ENCODE measurements at regions not wholly inside any gene's neighbourhood (a gene's known extent, or its start where the extent isn't known, plus 50 kb on each side); places are given as distances from the start of the nearest gene placed in this dataset.

DNA sequence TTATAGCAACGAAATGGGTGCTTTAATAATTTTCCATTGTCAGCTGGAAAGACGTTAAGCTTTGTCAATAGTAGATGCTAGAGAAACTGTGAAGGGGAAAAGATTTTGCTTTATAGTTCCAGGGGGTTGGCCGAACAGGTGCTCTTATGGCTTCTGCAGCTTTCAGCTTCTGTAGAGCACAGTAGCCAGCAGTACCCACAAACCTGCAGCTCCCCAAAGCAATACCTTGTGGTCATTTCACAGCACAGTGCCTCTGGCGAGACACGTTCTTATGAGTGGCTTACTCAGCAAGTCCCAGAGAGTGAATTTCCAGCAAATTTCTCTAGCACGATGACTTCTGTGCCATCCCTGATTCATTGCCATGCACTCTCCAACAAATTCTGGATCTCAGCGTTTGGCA lies 416.3 kb upstream of the ATP2B1 start:
- Histone ChIP-seq H3K27me3 (ENCODE audit: insufficient read depth, low read length, poor library complexity, severe bottlenecking) (no peaks in the 10 kb centered on the region), H3K4me3 (ENCODE audit: low read length) (no peak overlapping the region), H3K4me1 (ENCODE audit: insufficient read depth, low read length) (no peaks in the 10 kb centered on the region), H3K36me3 (ENCODE audit: insufficient read depth, low read length) (no peaks in the 10 kb centered on the region), H3K27ac (ENCODE audit: low read depth, low read length) (no peak overlapping the region), H3K9me3 (ENCODE audit: low read length) (peaks cover 9% of the 10 kb centered on the region)
- CTCF ChIA-PET: no interaction called here
- Mint-ChIP-seq H3K27me3 (peaks cover 15 to 17% of the 10 kb centered on the region in 2 donors), H3K4me3 (no peak overlapping the region), H3K36me3 (peaks cover 1 to 20% (median 5%) of the 10 kb centered on the region in 3 donors), H3K4me1 (no peaks in the 10 kb centered on the region), H3K27ac (no peak overlapping the region), H3K9me3 (peaks cover 15 to 22% (median 16%) of the 10 kb centered on the region in 5 donors)
- no peak for DNase-seq
- POLR2A ChIA-PET: no interaction called here

- Mint-ChIP-seq H3K36me3 (peaks cover 1 to 26% (median 7%) of the 10 kb centered on the region in 3 donors), H3K4me3 (no peak overlapping the region), H3K27ac (no peak overlapping the region), H3K27me3 (peaks cover 15 to 18% of the 10 kb centered on the region in 2 donors), H3K4me1 (no peaks in the 10 kb centered on the region), H3K9me3 (peaks cover 19 to 28% (median 22%) of the 10 kb centered on the region in 5 donors)
- Histone ChIP-seq H3K27me3 (ENCODE audit: insufficient read depth, low read length, poor library complexity, severe bottlenecking) (no peaks in the 10 kb centered on the region), H3K36me3 (ENCODE audit: insufficient read depth, low read length) (no peaks in the 10 kb centered on the region), H3K4me1 (ENCODE audit: insufficient read depth, low read length) (no peaks in the 10 kb centered on the region), H3K4me3 (ENCODE audit: low read length) (no peak overlapping the region), H3K27ac (ENCODE audit: low read depth, low read length) (no peak overlapping the region), H3K9me3 (ENCODE audit: low read length) (peaks cover 9% of the 10 kb centered on the region)
- ChIA-PET POLR2A (no interaction called here), CTCF (no interaction called here)
- DNase-seq: no peak
Observed at GRCh38 chr12:90124289-90124688, 415.7 kb upstream of the ATP2B1 start.

DNA sequence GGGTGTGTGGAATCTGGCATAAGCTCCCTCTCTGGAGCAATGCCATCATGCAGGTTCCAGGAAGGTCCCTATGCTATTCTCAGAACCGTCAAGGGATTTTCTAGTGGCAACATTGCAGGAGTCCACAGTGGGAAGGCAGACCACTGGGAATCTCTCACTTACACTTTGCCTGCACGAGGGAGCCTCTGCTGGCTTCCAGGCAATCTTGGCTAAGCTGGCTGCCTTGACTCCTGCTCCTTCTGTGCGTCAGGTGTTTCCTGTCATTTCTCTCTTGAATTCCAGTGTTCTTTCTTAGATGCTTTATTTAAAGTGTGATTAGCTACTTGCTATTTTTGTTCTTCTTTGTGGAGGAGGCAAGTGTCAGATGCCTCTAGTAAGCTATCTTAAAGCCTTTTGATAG lies 414.0 kb upstream of the ATP2B1 start:
- Histone ChIP-seq H3K27me3 (ENCODE audit: insufficient read depth, low read length, poor library complexity, severe bottlenecking) (no peaks in the 10 kb centered on the region), H3K9me3 (ENCODE audit: low read length) (peaks cover 9% of the 10 kb centered on the region), H3K36me3 (ENCODE audit: insufficient read depth, low read length) (no peaks in the 10 kb centered on the region), H3K27ac (ENCODE audit: low read depth, low read length) (no peak overlapping the region), H3K4me1 (ENCODE audit: insufficient read depth, low read length) (no peaks in the 10 kb centered on the region), H3K4me3 (ENCODE audit: low read length) (no peak overlapping the region)
- ChIA-PET POLR2A (no interaction called here), CTCF (no interaction called here)
- H3K9me3 Mint-ChIP-seq: peaks cover 25 to 35% (median 27%) of the 10 kb centered on the region in 5 donors
- peaks cover 18 to 25% of the 10 kb centered on the region in 2 donors for H3K27me3 Mint-ChIP-seq
- DNase-seq: no peak
- no peak overlapping the region for H3K27ac Mint-ChIP-seq
- H3K4me3 Mint-ChIP-seq: no peak overlapping the region
- H3K4me1 Mint-ChIP-seq: no peaks in the 10 kb centered on the region
- peaks cover 1 to 33% (median 6%) of the 10 kb centered on the region in 3 donors for H3K36me3 Mint-ChIP-seq

GRCh38 chr12:90120627-90121026 lies 412.0 kb upstream of the ATP2B1 start:
- Mint-ChIP-seq H3K36me3 (peaks cover 1 to 33% (median 5%) of the 10 kb centered on the region in 3 donors), H3K27ac (peak overlapping the region in 1 of 8 donors; percentile 46), H3K4me3 (no peak overlapping the region), H3K4me1 (no peaks in the 10 kb centered on the region), H3K9me3 (peaks cover 25 to 35% (median 27%) of the 10 kb centered on the region in 5 donors), H3K27me3 (peaks cover 18 to 23% of the 10 kb centered on the region in 2 donors)
- Histone ChIP-seq H3K27me3 (ENCODE audit: insufficient read depth, low read length, poor library complexity, severe bottlenecking) (no peaks in the 10 kb centered on the region), H3K4me3 (ENCODE audit: low read length) (no peak overlapping the region), H3K4me1 (ENCODE audit: insufficient read depth, low read length) (no peaks in the 10 kb centered on the region), H3K9me3 (ENCODE audit: low read length) (peaks cover 9% of the 10 kb centered on the region), H3K36me3 (ENCODE audit: insufficient read depth, low read length) (no peaks in the 10 kb centered on the region), H3K27ac (ENCODE audit: low read depth, low read length) (no peak overlapping the region)
- no peak for DNase-seq
- POLR2A ChIA-PET: no interaction called here
- CTCF ChIA-PET: no interaction called here

GRCh38 chr12:90112666-90113065 lies 404.0 kb upstream of the ATP2B1 start:
- no peak overlapping the region for H3K4me3 ChIP-seq (ENCODE audit: low read length)
- H3K9me3 Mint-ChIP-seq: no peaks in the 10 kb centered on the region
- no peaks in the 10 kb centered on the region for H3K4me1 Mint-ChIP-seq
- H3K9me3 ChIP-seq (ENCODE audit: low read length): no peaks in the 10 kb centered on the region
- POLR2A ChIA-PET: no interaction called here
- no peak overlapping the region for H3K27ac ChIP-seq (ENCODE audit: low read depth, low read length)
- H3K4me3 Mint-ChIP-seq: no peak overlapping the region
- no peaks in the 10 kb centered on the region for H3K27me3 ChIP-seq (ENCODE audit: insufficient read depth, low read length, poor library complexity, severe bottlenecking)
- no peaks in the 10 kb centered on the region for H3K27me3 Mint-ChIP-seq
- H3K4me1 ChIP-seq (ENCODE audit: insufficient read depth, low read length): no peaks in the 10 kb centered on the region
- H3K36me3 Mint-ChIP-seq: peaks cover 0 to 1% (median 0%) of the 10 kb centered on the region in 3 donors
- no peak overlapping the region for H3K27ac Mint-ChIP-seq
- no peaks in the 10 kb centered on the region for H3K36me3 ChIP-seq (ENCODE audit: insufficient read depth, low read length)
- CTCF ChIA-PET: interaction anchor here (1.3 kb wide), 1 partner anchor 9 kb away, joined by 5 read pairs; no protein-coding TSS in a partner anchor
- DNase-seq: no peak

- peaks cover 0 to 1% (median 0%) of the 10 kb centered on the region in 3 donors for H3K36me3 Mint-ChIP-seq
- Histone ChIP-seq H3K27ac (ENCODE audit: low read depth, low read length) (no peak overlapping the region), H3K9me3 (ENCODE audit: low read length) (no peaks in the 10 kb centered on the region), H3K36me3 (ENCODE audit: insufficient read depth, low read length) (no peaks in the 10 kb centered on the region), H3K4me3 (ENCODE audit: low read length) (no peak overlapping the region), H3K27me3 (ENCODE audit: insufficient read depth, low read length, poor library complexity, severe bottlenecking) (no peaks in the 10 kb centered on the region), H3K4me1 (ENCODE audit: insufficient read depth, low read length) (no peaks in the 10 kb centered on the region)
- POLR2A ChIA-PET: no interaction called here
- H3K4me1 Mint-ChIP-seq: no peaks in the 10 kb centered on the region
- peak overlapping the region in 1 of 8 donors; percentile 61 for H3K27ac Mint-ChIP-seq
- H3K4me3 Mint-ChIP-seq: no peak overlapping the region
- no peaks in the 10 kb centered on the region for H3K27me3 Mint-ChIP-seq
- no peaks in the 10 kb centered on the region for H3K9me3 Mint-ChIP-seq
- no peak for DNase-seq
- CTCF ChIA-PET: interaction anchor here (1.3 kb wide), 1 partner anchor 9 kb away, joined by 5 read pairs; no protein-coding TSS in a partner anchor
Observed at GRCh38 chr12:90111791-90112580, 403.3 kb upstream of the ATP2B1 start.

- DNase-seq: no peak
- no peaks in the 10 kb centered on the region for H3K4me1 ChIP-seq (ENCODE audit: insufficient read depth, low read length)
- H3K9me3 ChIP-seq (ENCODE audit: low read length): no peaks in the 10 kb centered on the region
- peaks cover 0 to 1% (median 0%) of the 10 kb centered on the region in 3 donors for H3K36me3 Mint-ChIP-seq
- H3K4me1 Mint-ChIP-seq: peaks cover 8 to 12% (median 9%) of the 10 kb centered on the region in 3 donors
- peaks cover 2 to 10% of the 10 kb centered on the region in 2 donors for H3K27me3 Mint-ChIP-seq
- no peak overlapping the region for H3K4me3 ChIP-seq (ENCODE audit: low read length)
- H3K4me3 Mint-ChIP-seq: no peak overlapping the region
- no peak overlapping the region for H3K27ac Mint-ChIP-seq
- POLR2A ChIA-PET: no interaction called here
- H3K27me3 ChIP-seq (ENCODE audit: insufficient read depth, low read length, poor library complexity, severe bottlenecking): no peaks in the 10 kb centered on the region
- no peaks in the 10 kb centered on the region for H3K9me3 Mint-ChIP-seq
- H3K36me3 ChIP-seq (ENCODE audit: insufficient read depth, low read length): no peaks in the 10 kb centered on the region
- CTCF ChIA-PET: no interaction called here
- no peak overlapping the region for H3K27ac ChIP-seq (ENCODE audit: low read depth, low read length)
Observed at GRCh38 chr12:90106568-90106967, 397.9 kb upstream of the ATP2B1 start.

- peak overlapping the region in 2 of 8 donors; percentile 44 to 48 for H3K27ac Mint-ChIP-seq
- Histone ChIP-seq H3K4me3 (ENCODE audit: low read length) (no peak overlapping the region), H3K4me1 (ENCODE audit: insufficient read depth, low read length) (no peaks in the 10 kb centered on the region), H3K27ac (ENCODE audit: low read depth, low read length) (no peak overlapping the region), H3K27me3 (ENCODE audit: insufficient read depth, low read length, poor library complexity, severe bottlenecking) (no peaks in the 10 kb centered on the region), H3K9me3 (ENCODE audit: low read length) (no peaks in the 10 kb centered on the region), H3K36me3 (ENCODE audit: insufficient read depth, low read length) (no peaks in the 10 kb centered on the region)
- CTCF ChIA-PET: interaction anchor here (1.4 to 5.6 kb wide), 3 partner anchors 9 to 561 kb away, joined by 5 to 50 read pairs (median 6); no protein-coding TSS in a partner anchor
- no peaks in the 10 kb centered on the region for H3K9me3 Mint-ChIP-seq
- no peaks in the 10 kb centered on the region for H3K36me3 Mint-ChIP-seq
- POLR2A ChIA-PET: no interaction called here
- peaks cover 2 to 10% of the 10 kb centered on the region in 2 donors for H3K27me3 Mint-ChIP-seq
- peaks cover 8 to 14% (median 12%) of the 10 kb centered on the region in 3 donors for H3K4me1 Mint-ChIP-seq
- DNase-seq: peak in 2 of 5 donors; percentile 33
- peak overlapping the region; percentile 40 to 76 (median 71) for H3K4me3 Mint-ChIP-seq
Observed at GRCh38 chr12:90102957-90103652, 394.5 kb upstream of the ATP2B1 start.

Measured in CD8-positive, alpha-beta memory T cell (primary cell).